Endothelial cell of umbilical vein (primary cell): ENCODE measurements at regions not wholly inside any gene's neighbourhood (a gene's known extent, or its start where the extent isn't known, plus 50 kb on each side); places are given as distances from the start of the nearest gene placed in this dataset.

Experiments used
- CTCF ChIP-seq, 2 donors: IDR thresholded peaks; 1 replicate in 1 of 2; 2 replicates in 1 of 2; pipeline ENCODE4 v1.5.1; 2011; ENCODE audit warnings: low read length in 2 of 2, mild to moderate bottlenecking in 2 of 2, moderate library complexity in 2 of 2, control low read depth in 1 of 2, inconsistent platforms in 1 of 2, low read depth in 1 of 2; ENCODE audit not compliant: insufficient read depth in 1 of 2; ENCODE audit errors: extremely low read depth in 1 of 2
- EZH2 ChIP-seq: IDR thresholded peaks from 2 replicates; pipeline ENCODE4 v1.6.1; 2012; ENCODE audit warnings: borderline replicate concordance, low read depth, mild to moderate bottlenecking, moderate library complexity, low read length, inconsistent platforms; ENCODE audit not compliant: severe bottlenecking
- FOS ChIP-seq: IDR thresholded peaks from 2 replicates; pipeline ENCODE4 v1.6.1; 2011; ENCODE audit warnings: mild to moderate bottlenecking, low read length, moderate library complexity, borderline replicate concordance; ENCODE audit not compliant: insufficient read depth
- GATA2 ChIP-seq: IDR thresholded peaks from 2 replicates; pipeline ENCODE4 v1.7.0; 2011; ENCODE audit warnings: low read depth, mild to moderate bottlenecking, moderate library complexity, mixed read lengths, low read length; ENCODE audit not compliant: insufficient read length, insufficient read depth
- JUN ChIP-seq: IDR thresholded peaks from 2 replicates; pipeline ENCODE4 v1.6.1; 2011; ENCODE audit warnings: borderline replicate concordance, low read depth; ENCODE audit not compliant: insufficient read length, insufficient read depth
- MYC ChIP-seq: IDR thresholded peaks from one replicate; pipeline ENCODE4 v1.6.1; 2011; ENCODE audit warnings: mild to moderate bottlenecking, low read depth, low read length
- POLR2A ChIP-seq: IDR thresholded peaks from 2 replicates; pipeline ENCODE4 v1.6.1; 2012; ENCODE audit warnings: low read depth, mild to moderate bottlenecking, control low read depth, low read length
- POLR2AphosphoS5 ChIP-seq: IDR thresholded peaks from 2 replicates; pipeline ENCODE4 v1.6.1; 2012; ENCODE audit warnings: low read depth, mild to moderate bottlenecking, control low read depth, low read length, moderate library complexity; ENCODE audit not compliant: insufficient read depth

GRCh38 chr7:7051206-7051877 lies 131.0 kb upstream of the C1GALT1 start:
- TF ChIP-seq CTCF (IDR thresholded peaks at IDR 0.05; ENCODE audit: extremely low read depth in 1 of 2, insufficient read depth in 1 of 2, low read depth in 1 of 2, low read length in 2 of 2) (no peak), POLR2AphosphoS5 (no peak), POLR2A (no peak), FOS (no peak), EZH2 (no peak), MYC (no peak), GATA2 (no peak), JUN (no peak)
